HG02870 (cell line): ENCODE measurements at regions not wholly inside any gene's neighbourhood (a gene's known extent, or its start where the extent isn't known, plus 50 kb on each side); places are given as distances from the start of the nearest gene placed in this dataset.
"Not testable (repeated sequence)": the region's sequence is repeated elsewhere in the genome, so short reads cannot be mapped to it uniquely, and the experiment has no call there.

ENCODE experiments used
- ATAC-seq: cut with Tn5 transposase; IDR thresholded peaks from one replicate; pipeline ENCODE4 v1.9.1; 2021; ENCODE audit warnings: mild to moderate bottlenecking, moderate library complexity; ENCODE audit not compliant: unreplicated experiment

- ATAC-seq, result no peak
Measured at GRCh38 chr14:45990252-45990651, 661.3 kb downstream of the RPL10L start.

GRCh38 chr14:45976001-45976400, 675.6 kb downstream of the RPL10L start:
- ATAC-seq, result no peak

GRCh38 chr14:45972416-45972815, 679.2 kb downstream of the RPL10L start:
- ATAC-seq, result no peak

GRCh38 chr14:45970621-45971020, 681.0 kb downstream of the RPL10L start:
- ATAC-seq, result no peak

GRCh38 chr14:45968037-45968436, 683.5 kb downstream of the RPL10L start:
- no peak for ATAC-seq

GRCh38 chr14:45949479-45949878, 696.5 kb upstream of the MIS18BP1 start:
- no peak for ATAC-seq

DNA sequence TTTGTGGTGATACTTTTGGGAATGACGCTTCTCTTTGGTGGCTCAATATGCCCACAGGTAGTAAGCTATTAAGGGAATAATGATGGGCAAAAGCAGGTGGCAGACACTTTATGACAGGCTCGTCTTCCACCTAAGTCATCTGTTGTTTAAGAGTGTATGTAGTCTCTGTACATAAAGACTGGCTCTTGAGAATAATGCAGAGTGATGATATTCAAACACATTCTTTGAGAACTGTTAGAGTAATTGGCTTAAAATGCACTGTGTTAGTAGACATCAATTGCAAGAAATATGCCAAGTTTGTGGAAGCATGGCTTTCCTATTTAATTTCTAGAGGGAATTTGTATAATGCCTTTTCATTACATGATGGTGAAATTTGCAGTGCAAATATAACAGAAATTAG, 694.8 kb upstream of the MIS18BP1 start:
- no peak for ATAC-seq

DNA sequence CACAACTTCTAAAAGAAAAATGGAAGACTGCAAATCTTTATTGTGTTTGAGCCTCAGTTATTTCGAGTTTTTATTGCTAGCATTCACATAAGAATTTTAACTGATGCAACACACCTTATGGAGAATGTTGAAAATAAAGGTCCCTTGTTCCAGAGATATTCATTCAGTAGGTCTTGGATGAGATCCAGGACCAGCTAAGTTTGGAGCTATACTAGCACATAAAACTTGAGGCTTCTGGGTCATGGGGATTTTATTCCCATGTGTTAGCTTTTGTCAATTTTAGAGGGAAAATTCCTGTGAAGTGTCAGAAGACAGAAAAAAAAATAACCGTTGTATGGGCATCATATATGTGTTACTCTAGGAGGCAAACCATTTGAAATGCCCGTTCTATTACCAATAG, 693.2 kb upstream of the MIS18BP1 start:
- ATAC-seq, result no peak

DNA sequence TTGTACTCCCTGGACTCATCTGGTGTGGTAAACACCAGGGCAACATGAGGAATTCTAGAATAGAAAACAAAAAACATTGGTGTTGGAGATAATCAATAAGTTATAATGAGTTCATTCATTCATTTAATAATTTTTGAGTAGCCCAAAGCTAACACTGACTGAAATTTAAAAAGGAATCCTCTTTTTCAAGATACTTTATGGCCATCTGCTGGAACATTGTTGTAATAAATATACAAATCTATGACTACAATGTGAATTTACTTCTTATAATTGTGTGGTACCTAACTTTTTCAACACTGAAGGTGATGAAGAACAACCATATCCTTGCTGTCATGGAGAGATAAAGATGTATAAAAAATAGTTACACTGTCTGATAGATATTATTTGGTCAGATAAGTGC, 687.3 kb upstream of the MIS18BP1 start:
- ATAC-seq, result no peak

DNA sequence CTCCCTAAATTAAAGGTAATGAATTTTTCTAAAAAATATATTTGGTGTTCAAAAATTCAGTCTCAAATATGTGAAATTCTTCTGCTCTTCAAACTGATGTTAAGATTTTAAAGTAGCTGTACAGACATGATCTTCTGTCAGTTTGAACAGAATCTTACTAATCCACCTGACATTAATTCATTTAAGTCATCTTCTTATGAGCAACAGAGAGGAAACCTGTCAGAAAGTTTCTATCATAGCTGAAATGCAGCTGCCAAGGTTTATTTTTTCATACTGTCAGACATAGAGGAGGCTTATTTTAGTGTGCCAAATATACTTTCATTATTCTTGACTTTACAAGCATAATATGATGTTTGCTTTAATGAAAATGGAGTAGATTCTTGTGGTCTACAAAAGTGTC, 686.6 kb upstream of the MIS18BP1 start:
- ATAC-seq, result no peak

GRCh38 chr14:45919995-45920394, 667.0 kb upstream of the MIS18BP1 start:
- ATAC-seq, result not testable (repeated sequence)

- ATAC-seq, result no peak
Measured at GRCh38 chr14:45916340-45916953, 663.4 kb upstream of the MIS18BP1 start.

- no peak for ATAC-seq
Measured at GRCh38 chr14:45907782-45908181, 654.8 kb upstream of the MIS18BP1 start.

- ATAC-seq, result peak; percentile 79
Measured at GRCh38 chr14:45906257-45906656, 653.3 kb upstream of the MIS18BP1 start.

- ATAC-seq, result no peak
Measured at GRCh38 chr14:45905672-45906071, 652.7 kb upstream of the MIS18BP1 start.

- ATAC-seq, result no peak
Measured at GRCh38 chr14:45904314-45904713, 651.3 kb upstream of the MIS18BP1 start.

- ATAC-seq, result no peak
Measured at GRCh38 chr14:45902241-45902640, 649.2 kb upstream of the MIS18BP1 start.

GRCh38 chr14:45897439-45897838, 644.4 kb upstream of the MIS18BP1 start:
- no peak for ATAC-seq

DNA sequence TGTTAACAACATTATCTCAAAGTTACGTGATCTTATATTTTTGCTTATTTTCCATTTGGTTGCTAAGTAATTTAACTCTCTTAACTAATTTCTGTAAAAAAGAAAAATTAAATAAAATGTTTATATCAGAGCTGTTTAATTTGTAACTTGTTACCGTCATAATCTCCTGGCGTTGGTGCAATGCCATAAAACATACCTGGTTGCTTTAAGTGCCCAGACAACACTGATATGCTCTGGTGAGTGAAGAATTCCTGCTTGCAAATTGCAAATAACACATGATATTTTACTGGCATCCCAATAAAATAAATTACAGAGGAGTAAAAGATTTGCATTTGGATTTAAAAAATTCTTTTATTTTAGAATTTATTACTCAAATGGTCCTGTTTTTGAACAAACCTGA, 640.1 kb upstream of the MIS18BP1 start:
- no peak for ATAC-seq

DNA sequence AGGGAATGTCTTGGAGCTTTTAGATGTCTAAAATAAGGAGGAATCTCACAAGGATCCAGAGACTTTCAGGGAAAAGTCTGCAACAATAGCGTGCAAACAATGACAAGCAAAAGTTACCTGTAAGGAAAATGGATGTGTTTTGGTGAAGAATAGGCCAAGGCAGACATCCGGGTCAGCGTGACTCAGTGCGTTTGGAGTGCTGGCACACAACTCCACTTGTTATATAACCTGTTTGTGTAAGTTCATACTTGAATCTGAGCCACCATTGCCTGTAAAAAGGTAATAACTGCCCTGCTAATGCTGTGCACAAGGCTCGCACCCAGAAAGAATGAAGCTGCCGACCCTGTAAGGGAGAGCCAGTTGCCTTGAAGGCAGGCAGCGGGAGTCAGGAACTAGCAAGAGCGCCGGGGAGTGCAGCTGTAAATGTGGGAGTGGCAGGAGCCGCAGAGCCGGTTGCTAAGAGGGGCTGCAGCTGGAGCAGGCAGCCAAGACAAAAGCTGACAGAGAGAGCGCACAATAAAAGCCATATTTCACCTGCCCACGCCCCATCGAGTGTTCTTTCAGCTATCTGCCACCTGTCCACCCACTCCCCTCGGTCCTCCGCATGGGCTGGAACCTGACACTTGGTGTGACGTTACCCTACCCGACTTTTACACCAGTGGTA, 638.5 kb upstream of the MIS18BP1 start:
- no peak for ATAC-seq

DNA sequence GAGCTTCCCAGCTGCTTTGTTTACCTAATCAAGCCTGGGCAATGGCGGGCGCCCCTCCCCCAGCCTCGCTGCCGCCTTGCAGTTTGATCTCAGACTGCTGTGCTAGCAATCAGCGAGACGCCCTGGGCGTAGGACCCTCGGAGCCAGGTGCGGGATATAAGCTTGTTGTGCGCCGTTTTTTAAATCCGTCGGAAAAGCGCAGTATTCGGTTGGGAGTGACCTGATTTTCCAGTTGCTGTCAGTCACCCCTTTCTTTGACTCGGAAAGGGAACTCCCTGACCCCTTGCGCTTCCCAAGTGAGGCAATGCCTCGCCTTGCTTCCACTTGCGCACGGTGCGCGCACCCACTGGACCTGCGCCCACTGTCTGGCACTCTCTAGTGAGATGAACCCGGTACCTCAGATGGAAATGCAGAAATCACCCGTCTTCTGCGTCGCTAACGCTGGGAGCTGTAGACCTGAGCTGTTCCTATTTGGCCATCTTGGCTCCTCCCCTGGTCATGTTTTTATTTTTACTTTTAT, 635.8 kb upstream of the MIS18BP1 start:
- not testable (repeated sequence) for ATAC-seq

DNA sequence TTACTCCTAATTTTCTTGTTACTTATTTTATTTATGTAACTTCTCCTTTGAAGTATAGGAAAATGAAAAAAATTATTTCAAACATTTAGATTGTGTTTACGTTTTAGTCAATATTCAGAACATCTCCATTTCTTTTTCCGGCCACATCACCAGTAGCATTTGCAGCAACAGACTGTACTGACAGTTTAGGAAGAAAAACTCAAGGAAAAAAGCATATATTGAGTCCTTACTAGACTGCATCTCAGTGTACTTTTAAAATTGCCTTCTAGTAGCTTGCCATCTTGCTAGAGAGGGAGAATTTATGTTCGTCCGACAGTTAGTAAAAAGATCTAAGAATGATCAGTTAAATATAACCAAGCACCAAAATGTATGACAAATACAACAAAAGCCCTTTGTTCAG, 625.0 kb upstream of the MIS18BP1 start:
- no peak for ATAC-seq

DNA sequence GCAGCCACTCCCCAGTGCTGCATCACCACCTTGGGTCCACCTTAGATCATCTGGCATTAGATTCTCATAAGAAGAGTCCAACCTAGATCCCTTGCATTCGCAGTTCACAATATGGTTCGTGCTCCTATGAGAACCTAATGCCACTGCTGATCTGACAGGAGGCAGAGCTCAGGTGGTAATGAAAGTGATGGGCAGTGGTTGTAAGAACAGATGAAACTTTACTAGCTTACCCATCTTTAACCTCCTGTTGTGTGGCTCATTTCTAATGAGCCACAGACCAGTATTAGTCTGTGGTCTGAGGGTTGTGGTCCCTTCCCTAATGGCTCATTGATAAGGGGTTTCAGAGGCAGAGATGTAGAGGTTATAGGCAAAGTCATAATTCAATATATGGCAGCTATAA, 615.9 kb upstream of the MIS18BP1 start:
- peak; percentile 8 for ATAC-seq
